GM13976 (cell line): ENCODE measurements at regions not wholly inside any gene's neighbourhood (a gene's known extent, or its start where the extent isn't known, plus 50 kb on each side); places are given as distances from the start of the nearest gene placed in this dataset.
"Not testable (repeated sequence)": the region's sequence is repeated elsewhere in the genome, so short reads cannot be mapped to it uniquely, and the experiment has no call there.

ENCODE experiments used
- DNase-seq: peaks from one replicate; pipeline ENCODE4 v3.0.0; 2012; ENCODE audit warnings: low spot score
- in situ Hi-C: fragments of 300-500 bp; cut with MboI; formaldehyde crosslinking; loops from one replicate; pipeline ENCODE4 v1.12.0; 2022; ENCODE audit warnings: low sequenced_read_pairs, mixed read lengths, inconsistent platforms; ENCODE audit not compliant: unreplicated experiment
- TF ChIP-seq, protein P1 (sequence below): IDR thresholded peaks from 2 replicates; pipeline ENCODE4 v1.5.1; 2012; ENCODE audit warnings: borderline replicate concordance, mild to moderate bottlenecking; ENCODE audit not compliant: insufficient read depth; ENCODE audit errors: extremely low read depth, missing control alignments, control extremely low read depth

DNA sequence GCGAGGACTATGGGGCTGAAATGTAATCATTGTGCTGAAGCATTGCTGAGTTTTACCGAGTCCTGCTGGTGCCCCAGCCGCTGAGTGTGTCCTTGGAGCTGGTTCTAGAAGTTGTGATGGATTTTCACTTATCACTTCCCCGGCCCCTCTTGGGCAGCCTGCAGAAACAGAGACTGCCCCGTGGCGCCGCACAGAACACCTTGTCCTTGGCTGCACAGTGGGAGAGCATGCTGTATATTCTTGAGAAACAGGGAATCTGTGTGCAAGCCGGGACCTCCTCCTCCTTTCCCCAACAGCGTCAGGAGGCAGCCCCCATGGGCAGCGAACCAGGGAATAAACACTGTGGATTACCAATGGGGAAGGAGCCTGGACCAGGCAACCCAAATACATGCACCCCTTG is 90.6 kb upstream of the RUFY1 start:
- in situ Hi-C loops: no loop called here
- DNase-seq: no peak
- TF ChIP-seq, protein P1, sequence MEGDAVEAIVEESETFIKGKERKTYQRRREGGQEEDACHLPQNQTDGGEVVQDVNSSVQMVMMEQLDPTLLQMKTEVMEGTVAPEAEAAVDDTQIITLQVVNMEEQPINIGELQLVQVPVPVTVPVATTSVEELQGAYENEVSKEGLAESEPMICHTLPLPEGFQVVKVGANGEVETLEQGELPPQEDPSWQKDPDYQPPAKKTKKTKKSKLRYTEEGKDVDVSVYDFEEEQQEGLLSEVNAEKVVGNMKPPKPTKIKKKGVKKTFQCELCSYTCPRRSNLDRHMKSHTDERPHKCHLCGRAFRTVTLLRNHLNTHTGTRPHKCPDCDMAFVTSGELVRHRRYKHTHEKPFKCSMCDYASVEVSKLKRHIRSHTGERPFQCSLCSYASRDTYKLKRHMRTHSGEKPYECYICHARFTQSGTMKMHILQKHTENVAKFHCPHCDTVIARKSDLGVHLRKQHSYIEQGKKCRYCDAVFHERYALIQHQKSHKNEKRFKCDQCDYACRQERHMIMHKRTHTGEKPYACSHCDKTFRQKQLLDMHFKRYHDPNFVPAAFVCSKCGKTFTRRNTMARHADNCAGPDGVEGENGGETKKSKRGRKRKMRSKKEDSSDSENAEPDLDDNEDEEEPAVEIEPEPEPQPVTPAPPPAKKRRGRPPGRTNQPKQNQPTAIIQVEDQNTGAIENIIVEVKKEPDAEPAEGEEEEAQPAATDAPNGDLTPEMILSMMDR: no peak

DNA sequence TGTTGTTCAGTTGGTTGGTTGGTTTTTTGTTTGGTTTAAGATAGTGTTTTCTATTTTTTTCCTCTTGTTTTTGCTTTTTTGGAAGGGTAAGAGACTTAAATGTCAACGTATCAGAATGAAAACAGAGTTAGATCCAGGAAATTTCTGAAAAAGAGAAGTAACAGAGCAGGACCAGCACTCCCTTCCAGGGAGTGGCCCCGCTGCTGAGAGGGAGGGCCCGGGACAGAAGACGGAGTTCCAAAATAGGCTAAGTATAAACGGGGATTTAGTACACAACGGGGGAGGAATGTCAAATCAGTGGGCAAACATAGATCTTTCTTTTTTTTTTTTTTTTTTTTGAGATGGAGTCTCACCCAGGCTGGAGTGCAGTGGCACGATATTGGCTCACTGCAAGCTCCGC is 92.7 kb upstream of the RUFY1 start:
- in situ Hi-C loops: no loop called here
- no peak for DNase-seq
- TF ChIP-seq, protein P1: no peak

DNA sequence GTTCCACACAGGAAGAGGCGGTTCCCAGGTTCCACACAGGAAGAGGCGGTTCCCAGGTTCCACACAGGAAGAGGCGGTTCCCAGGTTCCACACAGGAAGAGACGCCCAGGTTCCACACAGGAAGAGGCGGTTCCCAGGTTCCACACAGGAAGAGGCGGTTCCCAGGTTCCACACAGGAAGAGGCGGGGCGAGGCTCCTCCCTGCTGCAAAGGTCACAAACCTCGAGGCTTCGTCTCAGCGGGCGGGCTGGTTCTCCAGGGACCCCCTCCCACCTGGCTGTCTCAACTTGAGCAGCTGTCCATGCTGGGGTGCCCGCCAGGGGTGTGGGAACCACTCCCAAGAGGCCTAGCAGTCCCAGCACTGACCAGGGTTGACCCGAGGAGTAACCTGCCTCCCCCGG is 94.3 kb upstream of the RUFY1 start:
- DNase-seq, in situ Hi-C loops: not testable (repeated sequence)

DNA sequence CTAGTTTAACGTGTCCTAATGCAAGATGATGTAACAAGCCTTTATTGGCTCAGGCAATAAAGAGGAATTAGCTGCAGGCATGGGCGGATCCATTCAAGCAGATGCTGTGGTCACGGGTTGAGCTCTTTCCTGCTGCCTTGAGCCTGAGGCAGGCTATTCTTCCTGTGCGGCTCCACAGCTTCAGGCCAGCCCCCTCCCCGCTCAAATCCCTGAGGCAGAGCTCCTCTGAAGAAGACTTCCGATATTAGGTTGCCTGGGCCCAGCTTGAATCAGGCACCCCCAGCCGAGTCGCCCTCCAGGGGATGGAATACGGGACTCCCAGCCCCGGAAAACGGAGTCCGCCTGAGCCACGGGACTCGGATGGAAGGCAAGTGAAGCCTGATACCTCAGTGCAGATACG is 95.0 kb upstream of the RUFY1 start:
- in situ Hi-C loops: no loop called here
- DNase-seq: no peak
- TF ChIP-seq, protein P1: no peak

DNA sequence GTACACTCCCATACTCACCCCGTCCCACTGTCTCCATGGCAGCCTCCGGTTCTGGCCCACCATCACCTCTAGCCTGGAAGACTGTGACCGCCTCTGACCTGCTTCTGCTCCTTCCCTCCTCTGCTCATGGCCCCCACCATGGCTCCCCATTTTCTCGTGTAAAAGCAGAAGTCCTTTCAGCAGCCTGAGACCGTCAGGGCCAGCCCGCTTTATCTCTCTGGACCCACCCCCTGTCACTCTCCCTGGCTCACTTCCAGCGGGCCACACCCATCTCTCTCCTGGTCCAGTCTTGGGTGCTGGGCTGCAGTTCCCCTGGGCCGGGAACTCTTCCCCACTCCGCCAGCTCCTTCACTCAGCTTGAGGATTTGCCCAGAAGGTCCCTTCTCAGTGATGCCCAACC is 96.0 kb upstream of the RUFY1 start:
- no peak for DNase-seq
- TF ChIP-seq, protein P1: no peak
- in situ Hi-C loops: no loop called here

DNA sequence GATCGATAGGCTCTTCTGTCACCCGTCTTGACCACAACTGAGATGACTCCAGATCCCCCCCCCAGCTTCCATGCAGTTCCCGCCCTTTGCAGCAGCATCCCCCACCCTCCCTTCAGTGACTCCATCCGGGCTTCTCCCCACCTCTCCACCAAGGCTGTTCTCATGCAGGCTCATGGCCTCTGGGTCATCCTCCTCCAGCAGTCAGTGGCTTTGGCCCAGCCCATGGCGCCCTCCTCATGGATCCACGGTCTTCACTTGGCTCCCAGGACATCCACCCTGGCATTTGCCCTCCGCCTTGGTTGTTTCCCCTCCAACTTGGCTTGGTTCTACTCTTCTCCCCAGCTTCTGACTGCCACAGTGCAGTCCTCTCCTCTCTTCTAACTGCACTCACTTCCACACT is 96.7 kb upstream of the RUFY1 start:
- DNase-seq: no peak
- in situ Hi-C loops: no loop called here
- TF ChIP-seq, protein P1: no peak

DNA sequence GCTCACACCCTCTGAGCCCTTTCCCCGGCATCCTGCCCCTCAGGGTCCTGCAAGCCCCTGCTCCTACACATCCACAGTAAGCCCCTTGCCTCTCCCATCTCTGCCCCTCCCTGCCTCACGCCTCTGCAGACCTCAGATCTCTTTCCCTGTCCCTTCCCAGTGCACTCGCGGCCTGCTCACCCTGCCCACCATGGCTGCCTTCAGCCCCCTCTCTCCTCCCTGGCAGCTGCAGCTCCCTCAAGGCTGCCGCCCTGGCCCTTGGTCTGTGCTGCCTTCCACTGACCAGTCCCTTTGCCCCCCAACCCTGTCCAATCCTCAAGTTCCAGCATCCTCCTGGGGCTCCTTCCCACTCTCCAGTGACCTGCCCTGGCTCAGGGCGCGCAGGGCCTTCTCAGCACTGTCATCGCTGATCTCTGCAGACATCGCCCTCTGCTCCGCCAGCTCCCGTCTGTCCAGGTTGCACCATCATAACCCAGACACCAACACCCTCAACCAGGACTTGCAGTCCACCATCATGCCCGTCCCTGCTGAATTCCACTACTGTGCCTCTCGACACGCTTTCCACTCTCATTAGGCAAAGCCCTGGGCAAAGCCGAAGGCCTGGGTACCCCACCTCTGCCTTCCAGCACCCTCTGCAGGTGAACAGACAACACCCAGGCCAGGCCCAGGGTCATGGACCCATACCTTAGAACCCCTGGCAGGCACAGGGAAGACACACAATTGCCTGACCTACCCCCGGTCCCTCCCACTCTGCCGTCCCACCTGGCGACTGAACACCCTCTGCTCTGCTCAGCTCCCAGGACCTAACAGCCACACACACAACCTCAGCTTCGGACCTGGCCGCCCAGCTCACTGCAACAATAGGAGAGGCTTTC is 97.8 kb upstream of the RUFY1 start:
- in situ Hi-C loops: no loop called here
- TF ChIP-seq, protein P1: no peak
- DNase-seq: no peak
